Stimulated activated CD4-positive, alpha-beta T cell treated with anti-CD3 and anti-CD28 coated beads, Interleukin-4, amount 100 ng/mL, for 4 hours (primary cell): ENCODE measurements at regions not wholly inside any gene's neighbourhood (a gene's known extent, or its start where the extent isn't known, plus 50 kb on each side); places are given as distances from the start of the nearest gene placed in this dataset.

Source experiments
- DNase-seq, 2 experiments: peaks; one replicate each; pipeline ENCODE4 v3.0.0-alpha.2; 2020

- DNase-seq: no peak
Measured at GRCh38 chr1:228850141-228851100, 115.1 kb downstream of the RHOU start.

GRCh38 chr1:228851193-228851592, 115.9 kb downstream of the RHOU start:
- no peak for DNase-seq

GRCh38 chr1:228851618-228852017, 116.3 kb downstream of the RHOU start:
- no peak for DNase-seq

- DNase-seq: no peak
Measured at GRCh38 chr1:228852024-228852423, 116.7 kb downstream of the RHOU start.

GRCh38 chr1:228852511-228853088, 117.3 kb downstream of the RHOU start:
- DNase-seq: no peak

GRCh38 chr1:228853191-228853590, 117.9 kb downstream of the RHOU start:
- no peak for DNase-seq

- no peak for DNase-seq
Measured at GRCh38 chr1:228853637-228854036, 118.4 kb downstream of the RHOU start.

- DNase-seq: no peak
Measured at GRCh38 chr1:228854907-228855306, 119.6 kb downstream of the RHOU start.

- DNase-seq: no peak
Measured at GRCh38 chr1:228857611-228858010, 122.3 kb downstream of the RHOU start.

GRCh38 chr1:228860911-228861831, 125.9 kb downstream of the RHOU start:
- no peak for DNase-seq

- DNase-seq: no peak
Measured at GRCh38 chr1:228861832-228862180, 126.5 kb downstream of the RHOU start.

GRCh38 chr1:228862542-228863505, 127.5 kb downstream of the RHOU start:
- no peak for DNase-seq

GRCh38 chr1:228863776-228864175, 128.5 kb downstream of the RHOU start:
- DNase-seq: no peak

- no peak for DNase-seq
Measured at GRCh38 chr1:228865627-228866330, 130.5 kb downstream of the RHOU start.

- no peak for DNase-seq
Measured at GRCh38 chr1:228866468-228866867, 131.2 kb downstream of the RHOU start.

- DNase-seq: no peak
Measured at GRCh38 chr1:228867108-228867950, 132.1 kb downstream of the RHOU start.

- DNase-seq: no peak
Measured at GRCh38 chr1:228867951-228868730, 132.9 kb downstream of the RHOU start.

- no peak for DNase-seq
Measured at GRCh38 chr1:228868731-228869024, 133.4 kb downstream of the RHOU start.

- no peak for DNase-seq
Measured at GRCh38 chr1:228869312-228869824, 134.1 kb downstream of the RHOU start.
